ENCODE measurements at regions not wholly inside any gene's neighbourhood (a gene's known extent, or its start where the extent isn't known, plus 50 kb on each side); places are given as distances from the start of the nearest gene placed in this dataset.

GRCh38 chr14:76320486-76320885 is 55.5 kb upstream of the ESRRB start:
- TF ChIP-seq POLR2A (IDR thresholded peaks at IDR 0.05; ENCODE audit: low read depth, low read length) (no peak), POLR2AphosphoS5 (IDR thresholded peaks at IDR 0.05; ENCODE audit: low read depth, low read length) (no peak), TAF1 (IDR thresholded peaks at IDR 0.05; ENCODE audit: low read depth, low read length) (no peak), SPI1 (IDR thresholded peaks at IDR 0.05; ENCODE audit: low read depth, low read length) (no peak)
